Head of caudate nucleus (tissue), 42 donors: ENCODE measurements at regions not wholly inside any gene's neighbourhood (a gene's known extent, or its start where the extent isn't known, plus 50 kb on each side); places are given as distances from the start of the nearest gene placed in this dataset.
"Not testable (repeated sequence)": the region's sequence is repeated elsewhere in the genome, so short reads cannot be mapped to it uniquely, and the experiment has no call there.

Experiments used
- DNase-seq, 42 donors: peaks; one replicate each; pipeline versions ENCODE4 v3.0.0 to v3.0.0-alpha.2; 2020 to 2021; ENCODE audit warnings: mixed read lengths in 7 of 42
- intact Hi-C: fragments of 100-400 bp; cut with DNase I; formaldehyde crosslinking; loops from one replicate; pipeline ENCODE4 v1.15.0; 2022

GRCh38 chr6:67766057-67766456, 869.0 kb upstream of the ADGRB3 start:
- no peak for DNase-seq
- intact Hi-C loops: no loop called here

GRCh38 chr6:67759001-67759400, 876.1 kb upstream of the ADGRB3 start:
- DNase-seq: no peak
- intact Hi-C loops: no loop called here

- no peak for DNase-seq
- intact Hi-C loops: no loop called here
These were observed 877.5 kb upstream of the ADGRB3 start for GRCh38 chr6:67757465-67758033.

GRCh38 chr6:67748521-67748920, 886.6 kb upstream of the ADGRB3 start:
- no peak for DNase-seq
- intact Hi-C loops: no loop called here

GRCh38 chr6:67736816-67737215, 898.3 kb upstream of the ADGRB3 start:
- DNase-seq: no peak
- intact Hi-C loops: no loop called here

GRCh38 chr6:67736161-67736560, 898.9 kb upstream of the ADGRB3 start:
- intact Hi-C loops: no loop called here
- DNase-seq: no peak

- intact Hi-C loops: no loop called here
- DNase-seq: no peak
These were observed 899.5 kb upstream of the ADGRB3 start for GRCh38 chr6:67735623-67736022.

GRCh38 chr6:67722861-67723261, 912.2 kb upstream of the ADGRB3 start:
- no peak for DNase-seq
- intact Hi-C loops: no loop called here

- DNase-seq: no peak
- intact Hi-C loops: no loop called here
These were observed 917.8 kb upstream of the ADGRB3 start for GRCh38 chr6:67717281-67717680.

- no peak for DNase-seq
- intact Hi-C loops: no loop called here
These were observed 928.7 kb upstream of the ADGRB3 start for GRCh38 chr6:67706388-67706787.

GRCh38 chr6:67698534-67698933, 936.5 kb upstream of the ADGRB3 start:
- intact Hi-C loops: no loop called here
- no peak for DNase-seq

- intact Hi-C loops: no loop called here
- no peak for DNase-seq
These were observed 941.0 kb upstream of the ADGRB3 start for GRCh38 chr6:67694127-67694526.

GRCh38 chr6:67689329-67689728, 945.8 kb upstream of the ADGRB3 start:
- intact Hi-C loops: no loop called here
- DNase-seq: no peak

GRCh38 chr6:67687396-67687795, 947.7 kb upstream of the ADGRB3 start:
- intact Hi-C loops: no loop called here

GRCh38 chr6:67686225-67686624, 948.9 kb upstream of the ADGRB3 start:
- intact Hi-C loops, DNase-seq: not testable (repeated sequence)

More at GRCh38 chr6:67687396-67687795, 947.7 kb upstream of the ADGRB3 start:
- DNase-seq: no peak

- intact Hi-C loops: no loop called here
- DNase-seq: no peak
These were observed 951.1 kb upstream of the ADGRB3 start for GRCh38 chr6:67683960-67684359.

- intact Hi-C loops: no loop called here
These were observed 954.7 kb upstream of the ADGRB3 start for GRCh38 chr6:67680297-67680932.

GRCh38 chr6:67679566-67680296, 955.4 kb upstream of the ADGRB3 start:
- intact Hi-C loops: no loop called here
- no peak for DNase-seq

More at GRCh38 chr6:67680297-67680932, 954.7 kb upstream of the ADGRB3 start:
- DNase-seq: no peak

- intact Hi-C loops: no loop called here
- no peak for DNase-seq
These were observed 958.2 kb upstream of the ADGRB3 start for GRCh38 chr6:67676892-67677291.

GRCh38 chr6:67667637-67668422, 967.3 kb upstream of the ADGRB3 start:
- intact Hi-C loops: no loop called here
- DNase-seq: no peak
